GM23248 (cell line): ENCODE measurements at regions not wholly inside any gene's neighbourhood (a gene's known extent, or its start where the extent isn't known, plus 50 kb on each side); places are given as distances from the start of the nearest gene placed in this dataset.

ENCODE experiments used
- EZH2 ChIP-seq: fragments of 200-600 bp; sonication (generic); IDR thresholded peaks from 2 replicates; pipeline ENCODE4 v1.6.1; 2018; ENCODE audit warnings: antibody characterized with exemption, mild to moderate bottlenecking; ENCODE audit not compliant: insufficient read depth, poor library complexity, severe bottlenecking
- EZH2phosphoT487 ChIP-seq: fragments of 200-600 bp; sonication (generic); IDR thresholded peaks from 2 replicates; pipeline ENCODE4 v1.6.1; 2018; ENCODE audit warnings: antibody characterized with exemption, moderate library complexity, mild to moderate bottlenecking, low read depth; ENCODE audit not compliant: insufficient read depth

GRCh38 chr5:142479150-142479549, 154.3 kb upstream of the SPRY4 start:
- no peak for TF ChIP-seq EZH2phosphoT487
- TF ChIP-seq EZH2 = no peak
